ENCODE measurements at regions not wholly inside any gene's neighbourhood (a gene's known extent, or its start where the extent isn't known, plus 50 kb on each side); places are given as distances from the start of the nearest gene placed in this dataset.

- no CpG with 5 or more reads among the region's 8 CpGs for WGBS, 2 experiments (ENCODE audit: extremely low coverage in 2 of 2, insufficient read length in 1 of 2)
- H3K56ac ChIP-seq (ENCODE audit: extremely low read depth, insufficient read depth, low read length): no peak overlapping the region
- H3K4ac ChIP-seq (ENCODE audit: low read depth, low read length): no peak overlapping the region
- no peak overlapping the region for H2BK120ac ChIP-seq (ENCODE audit: low read depth, low read length)
- H2BK5ac ChIP-seq (ENCODE audit: low read depth, low read length, poor library complexity, severe bottlenecking): no peak overlapping the region
- no peak overlapping the region for H3K14ac ChIP-seq (replicated peaks; ENCODE audit: low read depth, low read length)
- H3K9me1 ChIP-seq (ENCODE audit: insufficient read depth, low read length): no peaks in the 10 kb centered on the region
- no peak overlapping the region for H3K9ac ChIP-seq (ENCODE audit: low read depth, low read length)
- no peak overlapping the region for H3K18ac ChIP-seq (ENCODE audit: low read depth, low read length)
- H2AK5ac ChIP-seq (ENCODE audit: low read depth, low read length): no peak overlapping the region
- H3K27ac ChIP-seq (ENCODE audit: insufficient read depth, low read length): no peak overlapping the region
- H3K4me1 ChIP-seq (ENCODE audit: control insufficient read depth, insufficient read depth, low read length): no peaks in the 10 kb centered on the region
- DNase-seq (no peak), ATAC-seq (ENCODE audit: low read depth) (no peak)
- in situ Hi-C loops (cut with MboI; ENCODE audit: low sequenced_read_pairs) (no loop called here), intact Hi-C loops (cut with micrococcal nuclease) (loop anchor here (1.0 kb wide), 1 partner anchor 235 kb away; no protein-coding TSS in a partner anchor), dilution Hi-C loops (cut with HindIII; ENCODE audit: low sequenced_read_pairs, unreplicated experiment) (no loop called here)
- no peak overlapping the region for H2AFZ ChIP-seq (replicated peaks; ENCODE audit: low read length, poor library complexity)
- no peaks in the 10 kb centered on the region for H3K79me1 ChIP-seq (ENCODE audit: low read depth in 1 of 2, low read length in 2 of 2)
- H3K27me3 ChIP-seq (ENCODE audit: control insufficient read depth, insufficient read depth, low read length): no peaks in the 10 kb centered on the region; the same call in 1 of the 2 replicates
- H4K5ac ChIP-seq (ENCODE audit: low read depth, low read length): no peak overlapping the region
- no peak overlapping the region for H3K4me2 ChIP-seq (ENCODE audit: low read depth, low read length)
- ChIA-PET POLR2A (ENCODE audit: unreplicated experiment) (no interaction called here), CTCF (interaction anchor here (0.7 to 1.7 kb wide), 10 partner anchors 7 to 246 kb away, joined by 3 to 8 read pairs (median 3); no protein-coding TSS in a partner anchor)
- H3K36me3 ChIP-seq (ENCODE audit: control insufficient read depth, insufficient read depth, low read length): no peaks in the 10 kb centered on the region
- no peak overlapping the region for H2AK9ac ChIP-seq (replicated peaks; ENCODE audit: low read depth, low read length, poor library complexity)
- no peak overlapping the region for H3K23ac ChIP-seq (ENCODE audit: low read depth, low read length)
- no peak overlapping the region for H4K8ac ChIP-seq (ENCODE audit: low read depth in 2 of 2, low read length in 2 of 2)
- no peak overlapping the region for H2BK20ac ChIP-seq (ENCODE audit: low read depth, low read length)
- no peaks in the 10 kb centered on the region for H4K20me1 ChIP-seq (ENCODE audit: insufficient read depth, low read length)
- no peak overlapping the region for H3K4me3 ChIP-seq (ENCODE audit: insufficient read depth, low read depth, low read length)
- TF ChIP-seq SMC3 (IDR thresholded peaks at IDR 0.05; ENCODE audit: low read depth, low read length) (no peak), POLR2A (IDR thresholded peaks at IDR 0.05; ENCODE audit: low read depth, low read length) (no peak)
- H2BK15ac ChIP-seq (ENCODE audit: low read depth, low read length): no peak overlapping the region
- no peak overlapping the region for H4K91ac ChIP-seq (ENCODE audit: insufficient read depth, low read depth, low read length)
- no TSS peak for BruUV-seq (replicated peaks)
- H3K9me3 ChIP-seq (ENCODE audit: control insufficient read depth, insufficient read depth, low read length): no peaks in the 10 kb centered on the region
These were observed 57.8 kb upstream of the CACNA1E start for GRCh38 chr1:181425566-181425965.

Data from IMR-90 (cell line).